Heart left ventricle (tissue), 16 donors: ENCODE measurements at regions not wholly inside any gene's neighbourhood (a gene's known extent, or its start where the extent isn't known, plus 50 kb on each side); places are given as distances from the start of the nearest gene placed in this dataset.

ENCODE experiments used
- ATAC-seq, 4 donors: fragments of 200-7000 bp; cut with Tn5 transposase; one replicate each; pipeline ENCODE4 v1.9.1; 2020 to 2022; ENCODE audit warnings: moderate library complexity in 4 of 4, mild to moderate bottlenecking in 3 of 4, moderate number of reproducible peaks in 1 of 4
- DNase-seq, 5 donors: peaks; one replicate each; pipeline ENCODE4 v3.0.0-alpha.2; 2020
- H3K27ac ChIP-seq, 12 donors: fragments of 200-600 bp; sonication (generic) in 4 of 12; one replicate each; pipeline versions ENCODE4 v1.5.0 to v1.8.0; 2016 to 2022; ENCODE audit warnings: mild to moderate bottlenecking in 2 of 12
- H3K27me3 ChIP-seq, 9 donors: fragments of 200-600 bp; sonication (generic) in 2 of 9; one replicate each; pipeline versions ENCODE4 v1.5.1 to v1.8.0; 2016 to 2022; ENCODE audit warnings: mild to moderate bottlenecking in 3 of 9
- H3K36me3 ChIP-seq, 9 donors: fragments of 200-600 bp; sonication (generic) in 2 of 9; one replicate each; pipeline versions ENCODE4 v1.5.0 to v1.8.0; 2018 to 2022; ENCODE audit warnings: mild to moderate bottlenecking in 2 of 9
- H3K4me1 ChIP-seq, 12 donors: fragments of 200-600 bp; sonication (generic) in 4 of 12; one replicate each; pipeline versions ENCODE4 v1.5.0 to v1.8.0; 2016 to 2022; ENCODE audit warnings: mild to moderate bottlenecking in 3 of 12
- H3K4me3 ChIP-seq, 12 donors: fragments of 200-600 bp; sonication (generic) in 4 of 12; one replicate each; pipeline versions ENCODE4 v1.5.0 to v1.8.0; 2017 to 2022; ENCODE audit warnings: mild to moderate bottlenecking in 9 of 12, moderate library complexity in 4 of 12
- H3K9me3 ChIP-seq, 12 donors: fragments of 200-600 bp; sonication (generic) in 4 of 12; one replicate each; pipeline versions ENCODE4 v1.5.0 to v1.8.0; 2016 to 2022; ENCODE audit warnings: mild to moderate bottlenecking in 1 of 12
- CTCF ChIP-seq, 12 donors: fragments of 200-600 bp; sonication (generic) in 4 of 12; IDR thresholded peaks; one replicate each; pipeline versions ENCODE4 v1.5.0 to v1.8.0; 2018 to 2022; ENCODE audit warnings: antibody characterized with exemption in 12 of 12, mild to moderate bottlenecking in 5 of 12
- POLR2A ChIP-seq, 2 donors: fragments of 450-650 bp; IDR thresholded peaks; one replicate each; pipeline ENCODE4 v1.6.1; 2017; ENCODE audit warnings: antibody characterized with exemption in 2 of 2, mild to moderate bottlenecking in 2 of 2, moderate library complexity in 2 of 2
- WGBS, 4 donors: extraction: QIAGEN DNeasy Blood & Tissue Kit in 2 of 4; methylation state at CpG; one replicate each; pipeline versions ENCODE4 v1.1.5 to v1.1.7; 2013 to 2018; 5-methylcytosine and 5-hydroxymethylcytosine counted together
- intact Hi-C, 10 donors: fragments of 100-400 bp; cut with DNase I; formaldehyde crosslinking; loops; one replicate each; pipeline versions ENCODE4 v1.11.1 to v1.14.2; 2022
- donor health status: ischemic (EF 13 %, LVEDD 7.1; RV severe dilation, severe dysfunction).
- donor health status: healthy with polysubstance abuse.
- donor health status: DM: no; HTN: yes; CAD: no.
- donor health status: DM: no; HTN: no; CAD: no.
- donor health status: ischemic (EF 25% LVEDD 6.9; RV normal size, moderate dysfunction).
- donor health status: ischemic (EF 25% LVEDD 5.7; RV mildly dilated, moderate dysfunction).
- donor health status: healthy.
- donor health status: DM: yes; HTN: yes; CAD: no.
- donor health status: ischemic (EF 35%, LVEDD 5.7; RV mildly dilated, moderate dysfunction).
- donor health status: nonischemic (EF 11% LVEDD 7.7; RV severe dilation, severe dysfunction).
- donor health status: DM: yes; HTN: yes; CAD: no.
- donor health status: PGD.
- donor health status: ischemic (EF 29% LVEDD 5.4; RV normal size, mild dysfunction).
- donor health status: nonischemic (EF 23%, LVEDD 6.1; RV moderate dilation, normal function).

- intact Hi-C loops = no loop called here
- H3K27me3 ChIP-seq = no peaks in the 10 kb centered on the region
- peaks cover 0 to 8% (median 0%) of the 10 kb centered on the region in 12 donors for H3K9me3 ChIP-seq
- no peak for TF ChIP-seq CTCF (IDR thresholded peaks at IDR 0.05)
- no peak for TF ChIP-seq POLR2A (IDR thresholded peaks at IDR 0.05)
- no peaks in the 10 kb centered on the region for H3K36me3 ChIP-seq
- no peak for DNase-seq
- no peak overlapping the region for H3K4me3 ChIP-seq
- H3K4me1 ChIP-seq = no peaks in the 10 kb centered on the region
- H3K27ac ChIP-seq = no peak overlapping the region
- ATAC-seq = no peak
Measured at GRCh38 chr1:221138516-221138915, 259.3 kb downstream of the HLX start.

GRCh38 chr1:221139991-221140390 lies 260.7 kb downstream of the HLX start:
- no peaks in the 10 kb centered on the region for H3K36me3 ChIP-seq
- no peak for ATAC-seq
- WGBS, 4 donors = 66 to 89% (median 76%) methylated on average over 1 of the region's 1 CpG
- H3K9me3 ChIP-seq = peaks cover 0 to 8% (median 0%) of the 10 kb centered on the region in 12 donors
- no peaks in the 10 kb centered on the region for H3K4me1 ChIP-seq
- no peak for TF ChIP-seq CTCF (IDR thresholded peaks at IDR 0.05)
- TF ChIP-seq POLR2A (IDR thresholded peaks at IDR 0.05) = no peak
- intact Hi-C loops = no loop called here
- H3K27ac ChIP-seq = no peak overlapping the region
- H3K4me3 ChIP-seq = no peak overlapping the region
- no peak for DNase-seq
- no peaks in the 10 kb centered on the region for H3K27me3 ChIP-seq

- DNase-seq = no peak
- Histone ChIP-seq H3K36me3 (no peaks in the 10 kb centered on the region), H3K27me3 (no peaks in the 10 kb centered on the region), H3K4me1 (no peaks in the 10 kb centered on the region), H3K9me3 (peaks cover 0 to 8% (median 0%) of the 10 kb centered on the region in 12 donors), H3K27ac (no peak overlapping the region), H3K4me3 (no peak overlapping the region)
- TF ChIP-seq POLR2A (IDR thresholded peaks at IDR 0.05) = no peak
- no peak for TF ChIP-seq CTCF (IDR thresholded peaks at IDR 0.05)
- no peak for ATAC-seq
- WGBS, 4 donors = 97 to 100% (median 98%) methylated on average over 2 of the region's 2 CpGs
- intact Hi-C loops = no loop called here
Measured at GRCh38 chr1:221141096-221141495, 261.9 kb downstream of the HLX start.

GRCh38 chr1:221141606-221142285 lies 262.5 kb downstream of the HLX start:
- no peak for ATAC-seq
- intact Hi-C loops = no loop called here
- no peaks in the 10 kb centered on the region for H3K4me1 ChIP-seq

More at GRCh38 chr1:221141606-221142285, 262.5 kb downstream of the HLX start:
- Histone ChIP-seq H3K27ac (no peak overlapping the region), H3K36me3 (no peaks in the 10 kb centered on the region), H3K4me3 (no peak overlapping the region), H3K9me3 (peaks cover 0 to 8% (median 0%) of the 10 kb centered on the region in 12 donors), H3K27me3 (no peaks in the 10 kb centered on the region)
- TF ChIP-seq POLR2A (IDR thresholded peaks at IDR 0.05) (no peak), CTCF (IDR thresholded peaks at IDR 0.05) (no peak)
- 61 to 77% (median 66%) methylated on average over 6 of the region's 6 CpGs for WGBS, 4 donors
- DNase-seq = no peak
